ENCODE measurements at regions not wholly inside any gene's neighbourhood (a gene's known extent, or its start where the extent isn't known, plus 50 kb on each side); places are given as distances from the start of the nearest gene placed in this dataset.

DNA sequence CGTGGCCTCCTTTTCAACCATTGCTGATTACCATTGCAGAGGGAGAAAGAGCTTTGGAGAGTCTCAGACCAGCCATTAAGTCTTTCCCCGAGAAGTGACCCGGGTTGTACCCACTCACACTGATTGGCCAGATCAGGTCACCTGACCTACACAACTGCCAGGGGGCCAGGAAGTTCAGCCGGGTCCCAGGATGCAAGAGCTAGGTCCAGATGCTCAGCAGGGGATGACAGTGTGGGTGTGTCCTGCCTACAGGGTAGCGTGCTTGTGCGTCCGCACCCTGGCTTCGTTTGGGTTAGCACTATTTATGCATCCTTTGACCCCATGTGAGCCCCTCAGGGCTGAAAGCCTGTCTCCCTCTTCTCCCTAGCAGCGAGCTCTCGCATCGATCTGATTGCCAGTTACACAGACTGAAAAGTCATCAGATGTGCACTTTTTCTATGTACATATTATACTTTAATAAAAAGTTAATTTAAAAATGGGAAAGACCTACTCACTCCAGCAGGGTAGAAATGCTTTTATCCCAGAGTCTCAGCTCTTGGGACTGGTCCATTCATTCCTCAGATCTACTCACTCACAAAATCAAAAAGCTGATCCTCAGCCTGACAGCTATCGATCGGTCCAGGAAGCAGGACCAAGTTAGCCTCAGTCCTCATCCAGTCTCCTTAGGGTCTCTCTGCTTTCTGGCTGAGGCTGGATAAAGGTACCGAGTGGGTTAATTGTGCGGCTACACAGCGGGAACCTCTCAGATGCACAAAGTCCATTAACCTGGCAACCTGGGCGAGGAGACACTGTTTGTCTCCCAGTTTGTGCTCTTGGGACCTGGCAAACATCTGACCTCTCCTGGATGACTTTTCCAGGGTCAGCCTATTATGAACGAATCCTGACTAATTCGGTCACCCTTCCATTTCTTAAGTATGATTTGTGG, 68.0 kb downstream of the SERPINA3 start (continued):
- TF ChIP-seq, protein P1, sequence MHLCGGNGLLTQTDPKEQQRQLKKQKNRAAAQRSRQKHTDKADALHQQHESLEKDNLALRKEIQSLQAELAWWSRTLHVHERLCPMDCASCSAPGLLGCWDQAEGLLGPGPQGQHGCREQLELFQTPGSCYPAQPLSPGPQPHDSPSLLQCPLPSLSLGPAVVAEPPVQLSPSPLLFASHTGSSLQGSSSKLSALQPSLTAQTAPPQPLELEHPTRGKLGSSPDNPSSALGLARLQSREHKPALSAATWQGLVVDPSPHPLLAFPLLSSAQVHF (CRISPR knock-in tag; IDR thresholded peaks at IDR 0.05): no peak
- TF ChIP-seq, protein P2, sequence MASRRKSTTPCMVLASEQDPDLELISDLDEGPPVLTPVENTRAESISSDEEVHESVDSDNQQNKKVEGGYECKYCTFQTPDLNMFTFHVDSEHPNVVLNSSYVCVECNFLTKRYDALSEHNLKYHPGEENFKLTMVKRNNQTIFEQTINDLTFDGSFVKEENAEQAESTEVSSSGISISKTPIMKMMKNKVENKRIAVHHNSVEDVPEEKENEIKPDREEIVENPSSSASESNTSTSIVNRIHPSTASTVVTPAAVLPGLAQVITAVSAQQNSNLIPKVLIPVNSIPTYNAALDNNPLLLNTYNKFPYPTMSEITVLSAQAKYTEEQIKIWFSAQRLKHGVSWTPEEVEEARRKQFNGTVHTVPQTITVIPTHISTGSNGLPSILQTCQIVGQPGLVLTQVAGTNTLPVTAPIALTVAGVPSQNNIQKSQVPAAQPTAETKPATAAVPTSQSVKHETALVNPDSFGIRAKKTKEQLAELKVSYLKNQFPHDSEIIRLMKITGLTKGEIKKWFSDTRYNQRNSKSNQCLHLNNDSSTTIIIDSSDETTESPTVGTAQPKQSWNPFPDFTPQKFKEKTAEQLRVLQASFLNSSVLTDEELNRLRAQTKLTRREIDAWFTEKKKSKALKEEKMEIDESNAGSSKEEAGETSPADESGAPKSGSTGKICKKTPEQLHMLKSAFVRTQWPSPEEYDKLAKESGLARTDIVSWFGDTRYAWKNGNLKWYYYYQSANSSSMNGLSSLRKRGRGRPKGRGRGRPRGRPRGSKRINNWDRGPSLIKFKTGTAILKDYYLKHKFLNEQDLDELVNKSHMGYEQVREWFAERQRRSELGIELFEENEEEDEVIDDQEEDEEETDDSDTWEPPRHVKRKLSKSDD (CRISPR knock-in tag; IDR thresholded peaks at IDR 0.05; ENCODE audit: low read depth): no peak
- TF ChIP-seq ZNF713 (CRISPR knock-in tag; IDR thresholded peaks at IDR 0.05) (no peak), ZNF501 (CRISPR knock-in tag; IDR thresholded peaks at IDR 0.05) (no peak), MAZ (IDR thresholded peaks at IDR 0.05; ENCODE audit: borderline replicate concordance, low read depth, low read length) (no peak), MAZ (CRISPR knock-in tag; IDR thresholded peaks at IDR 0.05; ENCODE audit: low read depth) (0 out of 2 replicates have a peak, but pooled peaks have one; percentile 22), SMC3 (IDR thresholded peaks at IDR 0.05; ENCODE audit: low read length) (peak; percentile 42; the same call in 1 of the 2 replicates), ZNF24 (IDR thresholded peaks at IDR 0.05) (no peak), IKZF4 (CRISPR knock-in tag; IDR thresholded peaks at IDR 0.05; ENCODE audit: borderline replicate concordance, low read depth, not compliant biosample characterization) (no peak), ZNF816 (CRISPR knock-in tag; IDR thresholded peaks at IDR 0.05; ENCODE audit: borderline replicate concordance) (no peak), ZNF10 (CRISPR knock-in tag; IDR thresholded peaks at IDR 0.05; ENCODE audit: borderline replicate concordance, low read depth) (no peak), SP5 (CRISPR knock-in tag; IDR thresholded peaks at IDR 0.05; ENCODE audit: borderline replicate concordance, low read depth) (no peak; the same call in 1 of the 2 replicates), ZNF136 (CRISPR knock-in tag; IDR thresholded peaks at IDR 0.05; ENCODE audit: low read depth) (no peak), POGZ (CRISPR knock-in tag; IDR thresholded peaks at IDR 0.05) (0 out of 2 replicates have a peak, but pooled peaks have one; percentile 25), NR2F1 (CRISPR knock-in tag; IDR thresholded peaks at IDR 0.05) (peak in 1 of 2 experiments; percentile 24; a peak in 1 of 4 replicates), ZNF792 (CRISPR knock-in tag; IDR thresholded peaks at IDR 0.05) (no peak), FOXP1 (IDR thresholded peaks at IDR 0.05) (no peak), FOXP1 (CRISPR knock-in tag; IDR thresholded peaks at IDR 0.05) (peak; percentile 30; the same call in 1 of the 2 replicates)
- TF ChIP-seq, protein P3, sequence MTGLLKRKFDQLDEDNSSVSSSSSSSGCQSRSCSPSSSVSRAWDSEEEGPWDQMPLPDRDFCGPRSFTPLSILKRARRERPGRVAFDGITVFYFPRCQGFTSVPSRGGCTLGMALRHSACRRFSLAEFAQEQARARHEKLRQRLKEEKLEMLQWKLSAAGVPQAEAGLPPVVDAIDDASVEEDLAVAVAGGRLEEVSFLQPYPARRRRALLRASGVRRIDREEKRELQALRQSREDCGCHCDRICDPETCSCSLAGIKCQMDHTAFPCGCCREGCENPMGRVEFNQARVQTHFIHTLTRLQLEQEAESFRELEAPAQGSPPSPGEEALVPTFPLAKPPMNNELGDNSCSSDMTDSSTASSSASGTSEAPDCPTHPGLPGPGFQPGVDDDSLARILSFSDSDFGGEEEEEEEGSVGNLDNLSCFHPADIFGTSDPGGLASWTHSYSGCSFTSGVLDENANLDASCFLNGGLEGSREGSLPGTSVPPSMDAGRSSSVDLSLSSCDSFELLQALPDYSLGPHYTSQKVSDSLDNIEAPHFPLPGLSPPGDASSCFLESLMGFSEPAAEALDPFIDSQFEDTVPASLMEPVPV (CRISPR knock-in tag; IDR thresholded peaks at IDR 0.05): no peak
- TF ChIP-seq, protein P4, sequence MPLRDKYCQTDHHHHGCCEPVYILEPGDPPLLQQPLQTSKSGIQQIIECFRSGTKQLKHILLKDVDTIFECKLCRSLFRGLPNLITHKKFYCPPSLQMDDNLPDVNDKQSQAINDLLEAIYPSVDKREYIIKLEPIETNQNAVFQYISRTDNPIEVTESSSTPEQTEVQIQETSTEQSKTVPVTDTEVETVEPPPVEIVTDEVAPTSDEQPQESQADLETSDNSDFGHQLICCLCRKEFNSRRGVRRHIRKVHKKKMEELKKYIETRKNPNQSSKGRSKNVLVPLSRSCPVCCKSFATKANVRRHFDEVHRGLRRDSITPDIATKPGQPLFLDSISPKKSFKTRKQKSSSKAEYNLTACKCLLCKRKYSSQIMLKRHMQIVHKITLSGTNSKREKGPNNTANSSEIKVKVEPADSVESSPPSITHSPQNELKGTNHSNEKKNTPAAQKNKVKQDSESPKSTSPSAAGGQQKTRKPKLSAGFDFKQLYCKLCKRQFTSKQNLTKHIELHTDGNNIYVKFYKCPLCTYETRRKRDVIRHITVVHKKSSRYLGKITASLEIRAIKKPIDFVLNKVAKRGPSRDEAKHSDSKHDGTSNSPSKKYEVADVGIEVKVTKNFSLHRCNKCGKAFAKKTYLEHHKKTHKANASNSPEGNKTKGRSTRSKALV (CRISPR knock-in tag; IDR thresholded peaks at IDR 0.05): no peak
- TF ChIP-seq, protein P5, sequence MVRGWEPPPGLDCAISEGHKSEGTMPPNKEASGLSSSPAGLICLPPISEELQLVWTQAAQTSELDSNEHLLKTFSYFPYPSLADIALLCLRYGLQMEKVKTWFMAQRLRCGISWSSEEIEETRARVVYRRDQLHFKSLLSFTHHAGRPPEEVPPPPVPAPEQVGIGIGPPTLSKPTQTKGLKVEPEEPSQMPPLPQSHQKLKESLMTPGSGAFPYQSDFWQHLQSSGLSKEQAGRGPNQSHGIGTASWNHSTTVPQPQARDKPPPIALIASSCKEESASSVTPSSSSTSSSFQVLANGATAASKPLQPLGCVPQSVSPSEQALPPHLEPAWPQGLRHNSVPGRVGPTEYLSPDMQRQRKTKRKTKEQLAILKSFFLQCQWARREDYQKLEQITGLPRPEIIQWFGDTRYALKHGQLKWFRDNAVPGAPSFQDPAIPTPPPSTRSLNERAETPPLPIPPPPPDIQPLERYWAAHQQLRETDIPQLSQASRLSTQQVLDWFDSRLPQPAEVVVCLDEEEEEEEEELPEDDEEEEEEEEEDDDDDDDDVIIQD (CRISPR knock-in tag; IDR thresholded peaks at IDR 0.05; ENCODE audit: low read depth): no peak

Data from HepG2 (cell line).